ENCODE measurements at regions not wholly inside any gene's neighbourhood (a gene's known extent, or its start where the extent isn't known, plus 50 kb on each side); places are given as distances from the start of the nearest gene placed in this dataset.
"Not testable (repeated sequence)": the region's sequence is repeated elsewhere in the genome, so short reads cannot be mapped to it uniquely, and the experiment has no call there.

DNA sequence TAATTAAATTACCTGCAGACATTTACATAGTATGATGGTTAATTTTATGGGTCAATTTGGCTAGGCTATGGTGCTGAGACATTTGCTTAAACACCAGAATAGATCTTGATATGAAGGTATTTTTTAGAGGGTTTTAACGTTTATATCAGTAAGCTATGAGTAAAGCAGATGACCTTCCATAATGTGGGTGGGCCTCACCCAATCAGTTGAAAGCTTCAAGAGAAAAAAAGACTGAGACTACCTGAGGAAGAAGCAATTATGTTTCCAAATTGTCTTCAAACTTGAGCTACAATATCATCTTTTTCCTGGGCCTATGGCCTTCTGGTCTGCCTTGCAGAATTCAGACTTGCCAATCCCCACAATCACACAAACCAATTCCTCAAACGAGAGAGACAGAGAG is 498.8 kb upstream of the API5 start:
- no peaks in the 10 kb centered on the region for H3K9me3 ChIP-seq (ENCODE audit: control insufficient read depth, insufficient read depth, low read depth, low read length)
- no peak overlapping the region for H2AFZ ChIP-seq (ENCODE audit: low read length)
- no peaks in the 10 kb centered on the region for H4K20me1 ChIP-seq (ENCODE audit: control insufficient read depth, extremely low read depth, insufficient read depth, low read length)
- H3K27me3 ChIP-seq (ENCODE audit: control insufficient read depth, insufficient read depth, low read length) = no peaks in the 10 kb centered on the region
- no peak for DNase-seq (ENCODE audit: low read depth in 2 of 2)
- no peak overlapping the region for H3K4me3 ChIP-seq (replicated peaks in 1 of 4; ENCODE audit: control extremely low read depth in 1 of 4, insufficient read depth in 1 of 4, low read depth in 3 of 4, low read length in 4 of 4)
- TF ChIP-seq, protein P1, sequence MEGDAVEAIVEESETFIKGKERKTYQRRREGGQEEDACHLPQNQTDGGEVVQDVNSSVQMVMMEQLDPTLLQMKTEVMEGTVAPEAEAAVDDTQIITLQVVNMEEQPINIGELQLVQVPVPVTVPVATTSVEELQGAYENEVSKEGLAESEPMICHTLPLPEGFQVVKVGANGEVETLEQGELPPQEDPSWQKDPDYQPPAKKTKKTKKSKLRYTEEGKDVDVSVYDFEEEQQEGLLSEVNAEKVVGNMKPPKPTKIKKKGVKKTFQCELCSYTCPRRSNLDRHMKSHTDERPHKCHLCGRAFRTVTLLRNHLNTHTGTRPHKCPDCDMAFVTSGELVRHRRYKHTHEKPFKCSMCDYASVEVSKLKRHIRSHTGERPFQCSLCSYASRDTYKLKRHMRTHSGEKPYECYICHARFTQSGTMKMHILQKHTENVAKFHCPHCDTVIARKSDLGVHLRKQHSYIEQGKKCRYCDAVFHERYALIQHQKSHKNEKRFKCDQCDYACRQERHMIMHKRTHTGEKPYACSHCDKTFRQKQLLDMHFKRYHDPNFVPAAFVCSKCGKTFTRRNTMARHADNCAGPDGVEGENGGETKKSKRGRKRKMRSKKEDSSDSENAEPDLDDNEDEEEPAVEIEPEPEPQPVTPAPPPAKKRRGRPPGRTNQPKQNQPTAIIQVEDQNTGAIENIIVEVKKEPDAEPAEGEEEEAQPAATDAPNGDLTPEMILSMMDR (conservative IDR thresholded peaks at IDR 0.05 in 1 of 2, IDR thresholded peaks at IDR 0.05 in 1 of 2; ENCODE audit: low read depth in 1 of 2, low read length in 2 of 2) = no peak
- no peak for TF ChIP-seq EZH2 (IDR thresholded peaks at IDR 0.05; ENCODE audit: low read length, missing control alignments)
- H3K79me2 ChIP-seq (ENCODE audit: control insufficient read depth, insufficient read depth, low read length) = no peaks in the 10 kb centered on the region
- H3K36me3 ChIP-seq (ENCODE audit: control insufficient read depth, insufficient read depth, low read length) = no peaks in the 10 kb centered on the region
- H3K9ac ChIP-seq (ENCODE audit: insufficient read depth, low read length) = no peak overlapping the region
- no peaks in the 10 kb centered on the region for H3K4me1 ChIP-seq (ENCODE audit: control insufficient read depth, extremely low read depth, insufficient read depth, low read length)
- no peak overlapping the region for H3K27ac ChIP-seq (ENCODE audit: insufficient read depth, low read length)
- H3K4me2 ChIP-seq (ENCODE audit: extremely low read depth, insufficient read depth, low read length) = no peak overlapping the region

DNA sequence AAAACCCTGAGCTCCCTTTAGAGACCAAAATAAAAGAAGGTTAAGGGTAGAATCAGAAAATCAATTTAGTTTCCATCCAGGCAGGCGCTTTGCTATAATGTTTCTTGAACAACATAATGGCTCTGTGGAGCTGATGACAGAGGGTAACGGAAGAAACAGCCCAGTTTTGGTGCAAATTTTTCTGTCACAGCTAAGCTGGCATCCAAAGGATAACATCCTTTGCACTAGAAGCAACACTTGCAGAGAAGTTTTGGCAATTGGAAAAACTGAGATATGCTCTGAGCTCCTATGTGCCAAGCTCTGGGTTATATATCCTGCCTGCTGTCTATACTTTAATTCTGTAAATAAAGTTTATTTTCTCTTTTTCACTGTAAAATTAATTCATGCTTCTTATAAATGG is 495.3 kb upstream of the API5 start:
- no peak for TF ChIP-seq EZH2 (IDR thresholded peaks at IDR 0.05; ENCODE audit: low read length, missing control alignments)
- TF ChIP-seq, protein P1 (conservative IDR thresholded peaks at IDR 0.05 in 1 of 2, IDR thresholded peaks at IDR 0.05 in 1 of 2; ENCODE audit: low read depth in 1 of 2, low read length in 2 of 2) = no peak
- no peak overlapping the region for H2AFZ ChIP-seq (ENCODE audit: low read length)
- H3K9me3 ChIP-seq (ENCODE audit: control insufficient read depth, insufficient read depth, low read depth, low read length) = no peaks in the 10 kb centered on the region
- H3K79me2 ChIP-seq (ENCODE audit: control insufficient read depth, insufficient read depth, low read length) = no peaks in the 10 kb centered on the region
- no peak overlapping the region for H3K4me3 ChIP-seq (replicated peaks in 1 of 4; ENCODE audit: control extremely low read depth in 1 of 4, insufficient read depth in 1 of 4, low read depth in 3 of 4, low read length in 4 of 4)
- no peak overlapping the region for H3K27ac ChIP-seq (ENCODE audit: insufficient read depth, low read length)
- H3K27me3 ChIP-seq (ENCODE audit: control insufficient read depth, insufficient read depth, low read length) = no peaks in the 10 kb centered on the region
- H3K4me2 ChIP-seq (ENCODE audit: extremely low read depth, insufficient read depth, low read length) = no peak overlapping the region
- H4K20me1 ChIP-seq (ENCODE audit: control insufficient read depth, extremely low read depth, insufficient read depth, low read length) = no peaks in the 10 kb centered on the region
- H3K4me1 ChIP-seq (ENCODE audit: control insufficient read depth, extremely low read depth, insufficient read depth, low read length) = no peaks in the 10 kb centered on the region
- no peak for DNase-seq (ENCODE audit: low read depth in 2 of 2)
- no peaks in the 10 kb centered on the region for H3K36me3 ChIP-seq (ENCODE audit: control insufficient read depth, insufficient read depth, low read length)
- no peak overlapping the region for H3K9ac ChIP-seq (ENCODE audit: insufficient read depth, low read length)

DNA sequence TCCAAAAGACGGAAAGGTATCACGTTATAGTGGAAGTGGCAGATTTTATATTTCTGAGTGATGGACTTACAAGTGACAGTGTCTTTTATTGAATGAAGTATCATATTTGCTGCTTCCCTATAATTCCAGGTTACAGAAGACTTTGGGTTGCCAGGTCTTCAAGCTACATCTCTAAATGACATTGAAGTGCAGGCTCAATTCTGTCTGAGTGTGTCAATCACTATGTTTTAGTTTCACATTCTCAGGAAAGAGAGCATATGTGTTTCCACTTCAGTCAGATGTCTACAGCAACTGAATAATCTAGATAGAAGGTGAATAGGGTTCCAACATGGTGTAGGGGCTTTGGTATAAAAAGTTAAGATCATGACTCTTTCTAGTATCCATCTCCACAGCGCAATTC is 492.7 kb upstream of the API5 start:
- no peaks in the 10 kb centered on the region for H3K79me2 ChIP-seq (ENCODE audit: control insufficient read depth, insufficient read depth, low read length)
- H3K36me3 ChIP-seq (ENCODE audit: control insufficient read depth, insufficient read depth, low read length) = no peaks in the 10 kb centered on the region
- H3K4me1 ChIP-seq (ENCODE audit: control insufficient read depth, extremely low read depth, insufficient read depth, low read length) = no peaks in the 10 kb centered on the region
- no peaks in the 10 kb centered on the region for H3K9me3 ChIP-seq (ENCODE audit: control insufficient read depth, insufficient read depth, low read depth, low read length)
- TF ChIP-seq EZH2 (IDR thresholded peaks at IDR 0.05; ENCODE audit: low read length, missing control alignments) = no peak
- TF ChIP-seq, protein P1 (conservative IDR thresholded peaks at IDR 0.05 in 1 of 2, IDR thresholded peaks at IDR 0.05 in 1 of 2; ENCODE audit: low read depth in 1 of 2, low read length in 2 of 2) = no peak
- no peak overlapping the region for H3K4me3 ChIP-seq (replicated peaks in 1 of 4; ENCODE audit: control extremely low read depth in 1 of 4, insufficient read depth in 1 of 4, low read depth in 3 of 4, low read length in 4 of 4)
- no peak overlapping the region for H2AFZ ChIP-seq (ENCODE audit: low read length)
- no peak overlapping the region for H3K4me2 ChIP-seq (ENCODE audit: extremely low read depth, insufficient read depth, low read length)
- no peak for DNase-seq (ENCODE audit: low read depth in 2 of 2)
- H4K20me1 ChIP-seq (ENCODE audit: control insufficient read depth, extremely low read depth, insufficient read depth, low read length) = no peaks in the 10 kb centered on the region
- H3K27me3 ChIP-seq (ENCODE audit: control insufficient read depth, insufficient read depth, low read length) = no peaks in the 10 kb centered on the region
- H3K9ac ChIP-seq (ENCODE audit: insufficient read depth, low read length) = no peak overlapping the region
- no peak overlapping the region for H3K27ac ChIP-seq (ENCODE audit: insufficient read depth, low read length)

DNA sequence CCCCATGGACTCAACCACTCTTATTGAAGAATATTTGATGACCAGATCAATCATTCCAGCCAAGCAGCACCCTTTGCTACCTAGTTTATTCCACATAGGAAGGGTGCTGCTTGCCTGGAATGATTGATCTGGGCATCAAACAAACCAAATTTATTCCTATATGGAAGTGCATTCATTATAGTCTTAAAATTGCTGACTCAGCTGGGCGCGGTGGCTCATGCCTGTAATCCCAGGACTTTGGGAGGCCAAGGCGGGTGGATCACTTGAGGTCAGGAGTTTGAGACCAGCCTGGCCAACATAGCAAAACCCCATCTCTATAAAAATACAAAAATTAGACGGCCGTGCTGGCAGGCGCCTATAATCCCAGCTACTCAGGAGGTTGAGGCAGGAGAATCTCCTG is 489.6 kb upstream of the API5 start:
- not testable (repeated sequence) for H3K79me2 ChIP-seq (ENCODE audit: control insufficient read depth, insufficient read depth, low read length); H3K36me3 ChIP-seq (ENCODE audit: control insufficient read depth, insufficient read depth, low read length); H4K20me1 ChIP-seq (ENCODE audit: control insufficient read depth, extremely low read depth, insufficient read depth, low read length); H3K4me2 ChIP-seq (ENCODE audit: extremely low read depth, insufficient read depth, low read length); H3K4me3 ChIP-seq (replicated peaks in 1 of 4; ENCODE audit: control extremely low read depth in 1 of 4, insufficient read depth in 1 of 4, low read depth in 3 of 4, low read length in 4 of 4); H2AFZ ChIP-seq (ENCODE audit: low read length); H3K9me3 ChIP-seq (ENCODE audit: control insufficient read depth, insufficient read depth, low read depth, low read length); H3K27me3 ChIP-seq (ENCODE audit: control insufficient read depth, insufficient read depth, low read length); H3K4me1 ChIP-seq (ENCODE audit: control insufficient read depth, extremely low read depth, insufficient read depth, low read length); H3K9ac ChIP-seq (ENCODE audit: insufficient read depth, low read length); DNase-seq (ENCODE audit: low read depth in 2 of 2); H3K27ac ChIP-seq (ENCODE audit: insufficient read depth, low read length)
